ENCODE measurements at regions not wholly inside any gene's neighbourhood (a gene's known extent, or its start where the extent isn't known, plus 50 kb on each side); places are given as distances from the start of the nearest gene placed in this dataset.
"Not testable (repeated sequence)": the region's sequence is repeated elsewhere in the genome, so short reads cannot be mapped to it uniquely, and the experiment has no call there.

GRCh38 chr4:38330936-38331335 is 333.1 kb upstream of the KLF3 start:
- Mint-ChIP-seq H3K4me3 (no peak overlapping the region), H3K4me1 (peaks cover 8% of the 10 kb centered on the region), H3K36me3 (no peaks in the 10 kb centered on the region), H3K27ac (no peak overlapping the region), H3K27me3 (peaks cover 7% of the 10 kb centered on the region), H3K9me3 (peaks cover under 1% of the 10 kb centered on the region)
- ATAC-seq (ENCODE audit: low read depth), result no peak
- DNase-seq (ENCODE audit: low spot score in 2 of 2), result no peak

- Mint-ChIP-seq H3K27me3 (peaks cover 7% of the 10 kb centered on the region), H3K36me3 (peaks cover 3% of the 10 kb centered on the region), H3K9me3 (no peaks in the 10 kb centered on the region), H3K27ac (no peak overlapping the region), H3K4me1 (peaks cover 8% of the 10 kb centered on the region), H3K4me3 (no peak overlapping the region)
- ATAC-seq (ENCODE audit: low read depth), result no peak
- DNase-seq (ENCODE audit: low spot score in 2 of 2), result no peak
These were observed 331.3 kb upstream of the KLF3 start for GRCh38 chr4:38332699-38333098.

GRCh38 chr4:38333219-38333618 is 330.8 kb upstream of the KLF3 start:
- ATAC-seq (ENCODE audit: low read depth), result no peak
- Mint-ChIP-seq H3K27ac (no peak overlapping the region), H3K36me3 (peaks cover 6% of the 10 kb centered on the region), H3K4me1 (peaks cover 8% of the 10 kb centered on the region), H3K4me3 (no peak overlapping the region), H3K9me3 (peaks cover 4% of the 10 kb centered on the region), H3K27me3 (peaks cover 7% of the 10 kb centered on the region)
- no peak for DNase-seq (ENCODE audit: low spot score in 2 of 2)

GRCh38 chr4:38334791-38335190 is 329.2 kb upstream of the KLF3 start:
- H3K27me3 Mint-ChIP-seq, result peaks cover 7% of the 10 kb centered on the region
- H3K9me3 Mint-ChIP-seq, result peaks cover 13% of the 10 kb centered on the region
- ATAC-seq (ENCODE audit: low read depth), result no peak
- H3K4me1 Mint-ChIP-seq, result peaks cover 2% of the 10 kb centered on the region
- peaks cover 6% of the 10 kb centered on the region for H3K36me3 Mint-ChIP-seq
- DNase-seq (ENCODE audit: low spot score in 2 of 2), result no peak
- H3K27ac Mint-ChIP-seq, result no peak overlapping the region
- no peak overlapping the region for H3K4me3 Mint-ChIP-seq

- H3K27me3 Mint-ChIP-seq; DNase-seq (ENCODE audit: low spot score in 2 of 2); H3K36me3 Mint-ChIP-seq; H3K4me1 Mint-ChIP-seq; ATAC-seq (ENCODE audit: low read depth); H3K27ac Mint-ChIP-seq; H3K4me3 Mint-ChIP-seq: not testable (repeated sequence)
- peaks cover 13% of the 10 kb centered on the region for H3K9me3 Mint-ChIP-seq
These were observed 325.1 kb upstream of the KLF3 start for GRCh38 chr4:38338939-38339338.

GRCh38 chr4:38343608-38344007 is 320.4 kb upstream of the KLF3 start:
- H3K9me3 Mint-ChIP-seq, result peaks cover 13% of the 10 kb centered on the region
- H3K36me3 Mint-ChIP-seq, result peaks cover 3% of the 10 kb centered on the region
- H3K27me3 Mint-ChIP-seq, result peaks cover 8% of the 10 kb centered on the region
- H3K4me3 Mint-ChIP-seq, result no peak overlapping the region
- DNase-seq (ENCODE audit: low spot score in 2 of 2) (no peak), ATAC-seq (ENCODE audit: low read depth) (no peak)
- no peaks in the 10 kb centered on the region for H3K4me1 Mint-ChIP-seq
- no peak overlapping the region for H3K27ac Mint-ChIP-seq

GRCh38 chr4:38344929-38345328 is 319.1 kb upstream of the KLF3 start:
- Mint-ChIP-seq H3K27ac (no peak overlapping the region), H3K27me3 (peaks cover 9% of the 10 kb centered on the region), H3K4me3 (no peak overlapping the region), H3K36me3 (peaks cover 3% of the 10 kb centered on the region), H3K9me3 (peaks cover 9% of the 10 kb centered on the region), H3K4me1 (no peaks in the 10 kb centered on the region)
- ATAC-seq (ENCODE audit: low read depth) (no peak), DNase-seq (ENCODE audit: low spot score in 2 of 2) (no peak)

- Mint-ChIP-seq H3K9me3 (peaks cover 9% of the 10 kb centered on the region), H3K4me1 (no peaks in the 10 kb centered on the region), H3K27ac (no peak overlapping the region), H3K36me3 (peaks cover 3% of the 10 kb centered on the region), H3K27me3 (peaks cover 12% of the 10 kb centered on the region), H3K4me3 (no peak overlapping the region)
- no peak for DNase-seq (ENCODE audit: low spot score in 2 of 2)
- ATAC-seq (ENCODE audit: low read depth), result no peak
These were observed 316.7 kb upstream of the KLF3 start for GRCh38 chr4:38347251-38347650.

GRCh38 chr4:38354421-38354820 is 309.6 kb upstream of the KLF3 start:
- Mint-ChIP-seq H3K27ac (no peak overlapping the region), H3K4me3 (no peak overlapping the region), H3K4me1 (no peaks in the 10 kb centered on the region), H3K27me3 (peaks cover 6% of the 10 kb centered on the region), H3K9me3 (peaks cover 8% of the 10 kb centered on the region), H3K36me3 (peaks cover 2% of the 10 kb centered on the region)
- DNase-seq (ENCODE audit: low spot score in 2 of 2) (no peak), ATAC-seq (ENCODE audit: low read depth) (no peak)

- no peaks in the 10 kb centered on the region for H3K4me1 Mint-ChIP-seq
- DNase-seq (ENCODE audit: low spot score in 2 of 2), result no peak
- H3K27ac Mint-ChIP-seq, result no peak overlapping the region
These were observed 309.1 kb upstream of the KLF3 start for GRCh38 chr4:38354872-38355271.

GRCh38 chr4:38356686-38357085 is 307.3 kb upstream of the KLF3 start:
- H3K27ac Mint-ChIP-seq, result peak overlapping the region; percentile 50
- H3K36me3 Mint-ChIP-seq, result peaks cover 2% of the 10 kb centered on the region
- ATAC-seq (ENCODE audit: low read depth) (no peak), DNase-seq (ENCODE audit: low spot score in 2 of 2) (no peak)
- H3K9me3 Mint-ChIP-seq, result peaks cover 10% of the 10 kb centered on the region
- H3K4me1 Mint-ChIP-seq, result no peaks in the 10 kb centered on the region
- peaks cover 3% of the 10 kb centered on the region for H3K27me3 Mint-ChIP-seq
- no peak overlapping the region for H3K4me3 Mint-ChIP-seq

More at GRCh38 chr4:38354872-38355271, 309.1 kb upstream of the KLF3 start:
- Mint-ChIP-seq H3K27me3 (peaks cover 6% of the 10 kb centered on the region), H3K36me3 (peaks cover 2% of the 10 kb centered on the region), H3K9me3 (peaks cover 8% of the 10 kb centered on the region), H3K4me3 (no peak overlapping the region)
- ATAC-seq (ENCODE audit: low read depth), result no peak

GRCh38 chr4:38357546-38357945 is 306.5 kb upstream of the KLF3 start:
- Mint-ChIP-seq H3K36me3 (no peaks in the 10 kb centered on the region), H3K27me3 (peaks cover 2% of the 10 kb centered on the region), H3K9me3 (peaks cover 7% of the 10 kb centered on the region), H3K4me1 (no peaks in the 10 kb centered on the region), H3K27ac (no peak overlapping the region), H3K4me3 (no peak overlapping the region)
- ATAC-seq (ENCODE audit: low read depth) (no peak), DNase-seq (ENCODE audit: low spot score in 2 of 2) (no peak)

GRCh38 chr4:38359113-38359512 is 304.9 kb upstream of the KLF3 start:
- Mint-ChIP-seq H3K27me3 (peaks cover 2% of the 10 kb centered on the region), H3K9me3 (peaks cover 7% of the 10 kb centered on the region), H3K27ac (no peak overlapping the region), H3K36me3 (no peaks in the 10 kb centered on the region), H3K4me1 (no peaks in the 10 kb centered on the region), H3K4me3 (no peak overlapping the region)
- DNase-seq (ENCODE audit: low spot score in 2 of 2) (no peak), ATAC-seq (ENCODE audit: low read depth) (no peak)

- no peak overlapping the region for H3K27ac Mint-ChIP-seq
- no peaks in the 10 kb centered on the region for H3K4me1 Mint-ChIP-seq
- no peak overlapping the region for H3K4me3 Mint-ChIP-seq
- peaks cover 2% of the 10 kb centered on the region for H3K27me3 Mint-ChIP-seq
- H3K36me3 Mint-ChIP-seq, result no peaks in the 10 kb centered on the region
- no peak for ATAC-seq (ENCODE audit: low read depth)
- peaks cover 3% of the 10 kb centered on the region for H3K9me3 Mint-ChIP-seq
- no peak for DNase-seq (ENCODE audit: low spot score in 2 of 2)
These were observed 303.8 kb upstream of the KLF3 start for GRCh38 chr4:38360201-38360600.

GRCh38 chr4:38364383-38364963 is 299.5 kb upstream of the KLF3 start:
- H3K27ac Mint-ChIP-seq, result no peak overlapping the region
- H3K27me3 Mint-ChIP-seq, result peaks cover 4% of the 10 kb centered on the region
- no peak overlapping the region for H3K4me3 Mint-ChIP-seq
- peaks cover 2% of the 10 kb centered on the region for H3K9me3 Mint-ChIP-seq
- H3K4me1 Mint-ChIP-seq, result no peaks in the 10 kb centered on the region
- no peak for DNase-seq (ENCODE audit: low spot score in 2 of 2)
- ATAC-seq (ENCODE audit: low read depth), result no peak
- H3K36me3 Mint-ChIP-seq, result no peaks in the 10 kb centered on the region
